ENCODE measurements at regions not wholly inside any gene's neighbourhood (a gene's known extent, or its start where the extent isn't known, plus 50 kb on each side); places are given as distances from the start of the nearest gene placed in this dataset.

- DNase-seq (no peak), ATAC-seq (ENCODE audit: low read depth) (no peak)
- Mint-ChIP-seq H3K4me3 (no peak overlapping the region), H3K27ac (no peak overlapping the region), H3K9me3 (ENCODE audit: insufficient read depth) (no peaks in the 10 kb centered on the region), H3K27me3 (no peaks in the 10 kb centered on the region), H3K4me1 (no peaks in the 10 kb centered on the region)
- no peak overlapping the region for H3K27ac ChIP-seq (ENCODE audit: low read length in 2 of 2)
- no peak overlapping the region for H3K9ac ChIP-seq (ENCODE audit: low read length)
- TF ChIP-seq EZH2 (IDR thresholded peaks at IDR 0.05; ENCODE audit: borderline replicate concordance, insufficient read depth, low read depth, low read length, poor library complexity, severe bottlenecking) (no peak), CTCF (IDR thresholded peaks at IDR 0.05) (no peak)
- no peaks in the 10 kb centered on the region for H4K20me1 ChIP-seq (ENCODE audit: control insufficient read depth, insufficient read depth, low read length, poor library complexity, severe bottlenecking)
- H2AFZ ChIP-seq (ENCODE audit: insufficient read depth, low read depth, low read length, poor library complexity, severe bottlenecking) = no peak overlapping the region
- H3K36me3 ChIP-seq (replicated peaks in 1 of 2; ENCODE audit: control extremely low read depth in 1 of 2, control insufficient read depth in 1 of 2, extremely low read depth in 1 of 2, insufficient read depth in 2 of 2, low read length in 1 of 2) = no peaks in the 10 kb centered on the region
- intact Hi-C loops (cut with micrococcal nuclease) = no loop called here
- H3K4me3 ChIP-seq (ENCODE audit: control extremely low read depth in 1 of 5, extremely low read depth in 1 of 5, insufficient read depth in 1 of 5, low read depth in 2 of 5, low read length in 4 of 5) = no peak overlapping the region
- no peaks in the 10 kb centered on the region for H3K4me1 ChIP-seq (ENCODE audit: control insufficient read depth in 2 of 2, insufficient read depth in 2 of 2, low read length in 2 of 2)
- H3K9me3 ChIP-seq (ENCODE audit: control extremely low read depth in 1 of 3, control insufficient read depth in 2 of 3, insufficient read depth in 1 of 3, low read length in 2 of 3) = no peaks in the 10 kb centered on the region
- H3K4me2 ChIP-seq (replicated peaks; ENCODE audit: low read depth, low read length, poor library complexity, severe bottlenecking) = no peak overlapping the region
- no peaks in the 10 kb centered on the region for H3K79me2 ChIP-seq (ENCODE audit: control insufficient read depth, insufficient read depth, low read length)
- CTCF ChIA-PET = no interaction called here
- POLR2A ChIA-PET = no interaction called here
- no peaks in the 10 kb centered on the region for H3K27me3 ChIP-seq (replicated peaks in 1 of 4; ENCODE audit: control extremely low read depth in 1 of 4, control insufficient read depth in 3 of 4, insufficient read depth in 4 of 4, low read length in 3 of 4)
- WGBS (ENCODE audit: insufficient coverage) = 90% methylated on average over 4 of the region's 6 CpGs
Observed at GRCh38 chr6:21678990-21679389, 85.4 kb downstream of the SOX4 start.

GRCh38 chr6:21679761-21680265 lies 86.3 kb downstream of the SOX4 start:
- ATAC-seq (ENCODE audit: low read depth) (no peak), DNase-seq (no peak)
- POLR2A ChIA-PET = no interaction called here
- no peak overlapping the region for H2AFZ ChIP-seq (ENCODE audit: insufficient read depth, low read depth, low read length, poor library complexity, severe bottlenecking)
- H4K20me1 ChIP-seq (ENCODE audit: control insufficient read depth, insufficient read depth, low read length, poor library complexity, severe bottlenecking) = no peaks in the 10 kb centered on the region
- Mint-ChIP-seq H3K4me3 (no peak overlapping the region), H3K27me3 (no peaks in the 10 kb centered on the region), H3K9me3 (ENCODE audit: insufficient read depth) (no peaks in the 10 kb centered on the region), H3K27ac (no peak overlapping the region), H3K4me1 (no peaks in the 10 kb centered on the region)
- no peak overlapping the region for H3K9ac ChIP-seq (ENCODE audit: low read length)
- CTCF ChIA-PET = no interaction called here
- H3K9me3 ChIP-seq (ENCODE audit: control extremely low read depth in 1 of 3, control insufficient read depth in 2 of 3, insufficient read depth in 1 of 3, low read length in 2 of 3) = no peaks in the 10 kb centered on the region
- H3K27ac ChIP-seq (ENCODE audit: low read length in 2 of 2) = no peak overlapping the region
- H3K27me3 ChIP-seq (replicated peaks in 1 of 4; ENCODE audit: control extremely low read depth in 1 of 4, control insufficient read depth in 3 of 4, insufficient read depth in 4 of 4, low read length in 3 of 4) = no peaks in the 10 kb centered on the region
- no peaks in the 10 kb centered on the region for H3K36me3 ChIP-seq (replicated peaks in 1 of 2; ENCODE audit: control extremely low read depth in 1 of 2, control insufficient read depth in 1 of 2, extremely low read depth in 1 of 2, insufficient read depth in 2 of 2, low read length in 1 of 2)
- H3K4me1 ChIP-seq (ENCODE audit: control insufficient read depth in 2 of 2, insufficient read depth in 2 of 2, low read length in 2 of 2) = no peaks in the 10 kb centered on the region
- TF ChIP-seq EZH2 (IDR thresholded peaks at IDR 0.05; ENCODE audit: borderline replicate concordance, insufficient read depth, low read depth, low read length, poor library complexity, severe bottlenecking) = no peak
- TF ChIP-seq CTCF (IDR thresholded peaks at IDR 0.05) = no peak
- H3K4me2 ChIP-seq (replicated peaks; ENCODE audit: low read depth, low read length, poor library complexity, severe bottlenecking) = no peak overlapping the region
- no CpG with 5 or more reads among the region's 2 CpGs for WGBS (ENCODE audit: insufficient coverage)
- no peaks in the 10 kb centered on the region for H3K79me2 ChIP-seq (ENCODE audit: control insufficient read depth, insufficient read depth, low read length)
- intact Hi-C loops (cut with micrococcal nuclease) = no loop called here
- no peak overlapping the region for H3K4me3 ChIP-seq (ENCODE audit: control extremely low read depth in 1 of 5, extremely low read depth in 1 of 5, insufficient read depth in 1 of 5, low read depth in 2 of 5, low read length in 4 of 5)

All from B cell (primary cell).